ENCODE measurements at regions not wholly inside any gene's neighbourhood (a gene's known extent, or its start where the extent isn't known, plus 50 kb on each side); places are given as distances from the start of the nearest gene placed in this dataset.

DNA sequence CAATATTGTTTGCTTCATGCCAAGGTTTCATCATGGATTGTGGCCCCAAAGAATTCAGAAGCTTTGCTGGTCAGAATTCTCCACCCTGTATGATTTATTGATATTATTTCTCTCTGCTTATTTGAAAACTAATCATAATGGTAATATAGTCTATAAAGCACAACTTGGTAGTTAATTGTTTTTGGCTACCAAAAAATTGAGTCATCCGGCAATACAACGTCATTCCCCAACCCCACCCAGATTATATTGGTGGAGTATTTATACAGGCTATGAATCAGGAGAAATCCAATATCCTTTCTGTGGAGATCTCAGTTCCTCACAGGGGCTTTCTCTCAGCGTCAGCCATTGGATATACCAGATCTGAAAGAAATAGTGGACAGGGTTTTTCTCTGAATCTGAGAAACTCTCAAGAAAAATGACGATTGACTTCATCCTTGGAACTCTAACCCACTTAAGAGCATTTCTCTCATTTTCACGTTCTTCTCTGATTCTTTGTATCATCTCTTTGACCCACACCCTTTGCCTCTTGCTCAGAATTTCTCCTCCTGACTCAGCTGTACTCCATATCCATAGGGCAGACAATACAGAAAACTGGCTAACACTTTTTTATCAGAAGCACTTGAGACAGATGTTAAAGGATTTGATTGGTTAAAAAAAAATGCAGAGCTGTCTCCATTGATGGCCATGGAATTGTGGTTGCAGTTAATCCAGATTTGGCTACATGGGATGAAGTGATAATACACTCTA, 1055.8 kb upstream of the CADM2 start:
- TF ChIP-seq EZH2 (IDR thresholded peaks at IDR 0.05), result no peak
- TF ChIP-seq POLR2AphosphoS5 (IDR thresholded peaks at IDR 0.05; ENCODE audit: borderline replicate concordance, low read depth, low read length), result no peak
